Middle frontal gyrus (tissue), 1 donor: ENCODE measurements at regions not wholly inside any gene's neighbourhood (a gene's known extent, or its start where the extent isn't known, plus 50 kb on each side); places are given as distances from the start of the nearest gene placed in this dataset.

Source experiments
- DNase-seq: peaks from one replicate; pipeline ENCODE4 v3.0.0-alpha.2; 2015; ENCODE audit warnings: low spot score; ENCODE audit errors: extremely low spot score

GRCh38 chr20:19077370-19078220, 134.8 kb upstream of the SLC24A3 start:
- DNase-seq = no peak

- no peak for DNase-seq
Measured at GRCh38 chr20:19078448-19079373, 133.7 kb upstream of the SLC24A3 start.

- no peak for DNase-seq
Measured at GRCh38 chr20:19079536-19080299, 132.7 kb upstream of the SLC24A3 start.

GRCh38 chr20:19081937-19082336, 130.5 kb upstream of the SLC24A3 start:
- no peak for DNase-seq

GRCh38 chr20:19083136-19083621, 129.3 kb upstream of the SLC24A3 start:
- DNase-seq = no peak

GRCh38 chr20:19090332-19090731, 122.1 kb upstream of the SLC24A3 start:
- DNase-seq = no peak

GRCh38 chr20:19094959-19095541, 117.4 kb upstream of the SLC24A3 start:
- DNase-seq = no peak

GRCh38 chr20:19095762-19096161, 116.7 kb upstream of the SLC24A3 start:
- DNase-seq = no peak

- no peak for DNase-seq
Measured at GRCh38 chr20:19096843-19097242, 115.6 kb upstream of the SLC24A3 start.

GRCh38 chr20:19098117-19098516, 114.3 kb upstream of the SLC24A3 start:
- no peak for DNase-seq

- DNase-seq = no peak
Measured at GRCh38 chr20:19098806-19099578, 113.5 kb upstream of the SLC24A3 start.

GRCh38 chr20:19099596-19100545, 112.6 kb upstream of the SLC24A3 start:
- no peak for DNase-seq

GRCh38 chr20:19100975-19101374, 111.5 kb upstream of the SLC24A3 start:
- DNase-seq = no peak

GRCh38 chr20:19104186-19104585, 108.3 kb upstream of the SLC24A3 start:
- no peak for DNase-seq

- no peak for DNase-seq
Measured at GRCh38 chr20:19108155-19108554, 104.3 kb upstream of the SLC24A3 start.

GRCh38 chr20:19110285-19110684, 102.2 kb upstream of the SLC24A3 start:
- no peak for DNase-seq

GRCh38 chr20:19110881-19111460, 101.5 kb upstream of the SLC24A3 start:
- no peak for DNase-seq

- DNase-seq = no peak
Measured at GRCh38 chr20:19112828-19113227, 99.6 kb upstream of the SLC24A3 start.
